CD4-positive, alpha-beta T cell treated with Interleukin-15 for 1 hour (primary cell): ENCODE measurements at regions not wholly inside any gene's neighbourhood (a gene's known extent, or its start where the extent isn't known, plus 50 kb on each side); places are given as distances from the start of the nearest gene placed in this dataset.
"Not testable (repeated sequence)": the region's sequence is repeated elsewhere in the genome, so short reads cannot be mapped to it uniquely, and the experiment has no call there.

ENCODE experiments used
- DNase-seq: peaks from one replicate; pipeline ENCODE4 v3.0.0-alpha.2; 2020

GRCh38 chr21:36602735-36603134 is 96.2 kb upstream of the SIM2 start:
- DNase-seq: no peak

- DNase-seq: no peak
Measured at GRCh38 chr21:36603221-36603620, 95.7 kb upstream of the SIM2 start.

GRCh38 chr21:36605426-36605825 is 93.5 kb upstream of the SIM2 start:
- DNase-seq: no peak

GRCh38 chr21:36606287-36606982 is 92.5 kb upstream of the SIM2 start:
- no peak for DNase-seq

- no peak for DNase-seq
Measured at GRCh38 chr21:36606983-36607325, 92.0 kb upstream of the SIM2 start.

- no peak for DNase-seq
Measured at GRCh38 chr21:36608041-36608896, 90.6 kb upstream of the SIM2 start.

- no peak for DNase-seq
Measured at GRCh38 chr21:36608897-36609225, 90.1 kb upstream of the SIM2 start.

GRCh38 chr21:36609654-36610053 is 89.3 kb upstream of the SIM2 start:
- no peak for DNase-seq

- no peak for DNase-seq
Measured at GRCh38 chr21:36610201-36610600, 88.7 kb upstream of the SIM2 start.

GRCh38 chr21:36610935-36611334 is 88.0 kb upstream of the SIM2 start:
- no peak for DNase-seq

GRCh38 chr21:36611379-36611778 is 87.5 kb upstream of the SIM2 start:
- DNase-seq: no peak

- no peak for DNase-seq
Measured at GRCh38 chr21:36613059-36613458, 85.9 kb upstream of the SIM2 start.

GRCh38 chr21:36613554-36613953 is 85.4 kb upstream of the SIM2 start:
- no peak for DNase-seq

GRCh38 chr21:36615274-36615964 is 83.5 kb upstream of the SIM2 start:
- DNase-seq: no peak

GRCh38 chr21:36616773-36617172 is 82.1 kb upstream of the SIM2 start:
- not testable (repeated sequence) for DNase-seq

GRCh38 chr21:36621794-36622193 is 77.1 kb upstream of the SIM2 start:
- DNase-seq: not testable (repeated sequence)

- no peak for DNase-seq
Measured at GRCh38 chr21:36624105-36624504, 74.8 kb upstream of the SIM2 start.

GRCh38 chr21:36626791-36627190 is 72.1 kb upstream of the SIM2 start:
- no peak for DNase-seq

- no peak for DNase-seq
Measured at GRCh38 chr21:36627242-36627641, 71.7 kb upstream of the SIM2 start.

GRCh38 chr21:36628106-36628505 is 70.8 kb upstream of the SIM2 start:
- no peak for DNase-seq

- no peak for DNase-seq
Measured at GRCh38 chr21:36628761-36629460, 70.0 kb upstream of the SIM2 start.

GRCh38 chr21:36630485-36631206 is 68.3 kb upstream of the SIM2 start:
- peak; percentile 26 for DNase-seq

- no peak for DNase-seq
Measured at GRCh38 chr21:36636016-36636415, 62.9 kb upstream of the SIM2 start.
